ENCODE measurements at regions not wholly inside any gene's neighbourhood (a gene's known extent, or its start where the extent isn't known, plus 50 kb on each side); places are given as distances from the start of the nearest gene placed in this dataset.

GRCh38 chr2:173572848-173573247 lies 218.2 kb downstream of the CDCA7 start:
- TF ChIP-seq POLR2AphosphoS5 (IDR thresholded peaks at IDR 0.05), result no peak
- no peak for TF ChIP-seq CTCF (IDR thresholded peaks at IDR 0.05)
- TF ChIP-seq POLR2A (IDR thresholded peaks at IDR 0.05), result no peak
- TF ChIP-seq EP300 (IDR thresholded peaks at IDR 0.05), result no peak

Data from stomach (tissue), 4 donors.